Cardiac septum (tissue), 1 donor: ENCODE measurements at regions not wholly inside any gene's neighbourhood (a gene's known extent, or its start where the extent isn't known, plus 50 kb on each side); places are given as distances from the start of the nearest gene placed in this dataset.
"Not testable (repeated sequence)": the region's sequence is repeated elsewhere in the genome, so short reads cannot be mapped to it uniquely, and the experiment has no call there.

Source experiments
- DNase-seq: peaks from one replicate; pipeline ENCODE4 v3.0.0-alpha.2; 2020; ENCODE audit warnings: low spot score
- intact Hi-C: fragments of 100-400 bp; cut with DNase I; formaldehyde crosslinking; loops from one replicate; pipeline ENCODE4 v1.14.0; 2022
- donor health status: DM: no; HTN: no; CAD: no.

GRCh38 chr21:14740116-14740515 lies 194.0 kb upstream of the SAMSN1 start:
- DNase-seq = no peak
- intact Hi-C loops = no loop called here

GRCh38 chr21:14739590-14739989 lies 193.5 kb upstream of the SAMSN1 start:
- intact Hi-C loops = no loop called here

GRCh38 chr21:14738576-14738975 lies 192.5 kb upstream of the SAMSN1 start:
- intact Hi-C loops, DNase-seq: not testable (repeated sequence)

More at GRCh38 chr21:14739590-14739989, 193.5 kb upstream of the SAMSN1 start:
- no peak for DNase-seq

- intact Hi-C loops = no loop called here
- DNase-seq = no peak
These were observed 191.8 kb upstream of the SAMSN1 start for GRCh38 chr21:14737922-14738321.

- DNase-seq = no peak
- intact Hi-C loops = no loop called here
These were observed 191.2 kb upstream of the SAMSN1 start for GRCh38 chr21:14737284-14737691.

- no peak for DNase-seq
- intact Hi-C loops = no loop called here
These were observed 190.6 kb upstream of the SAMSN1 start for GRCh38 chr21:14736672-14737071.

- intact Hi-C loops = no loop called here
- DNase-seq = no peak
These were observed 190.0 kb upstream of the SAMSN1 start for GRCh38 chr21:14736162-14736561.

- intact Hi-C loops = no loop called here
- DNase-seq = no peak
These were observed 188.7 kb upstream of the SAMSN1 start for GRCh38 chr21:14734833-14735232.

GRCh38 chr21:14734191-14734590 lies 188.1 kb upstream of the SAMSN1 start:
- intact Hi-C loops = no loop called here
- DNase-seq = no peak

- intact Hi-C loops = no loop called here
These were observed 179.1 kb upstream of the SAMSN1 start for GRCh38 chr21:14725219-14725618.

GRCh38 chr21:14722841-14723483 lies 176.8 kb upstream of the SAMSN1 start:
- no peak for DNase-seq
- intact Hi-C loops = no loop called here

More at GRCh38 chr21:14725219-14725618, 179.1 kb upstream of the SAMSN1 start:
- DNase-seq = no peak

- intact Hi-C loops = no loop called here
- DNase-seq = no peak
These were observed 174.1 kb upstream of the SAMSN1 start for GRCh38 chr21:14720237-14720636.

GRCh38 chr21:14718951-14719350 lies 172.8 kb upstream of the SAMSN1 start:
- intact Hi-C loops = no loop called here
- DNase-seq = no peak

- no peak for DNase-seq
- intact Hi-C loops = no loop called here
These were observed 170.8 kb upstream of the SAMSN1 start for GRCh38 chr21:14716761-14717396.

- no peak for DNase-seq
- intact Hi-C loops = no loop called here
These were observed 167.0 kb upstream of the SAMSN1 start for GRCh38 chr21:14713109-14713508.

GRCh38 chr21:14712121-14712715 lies 166.1 kb upstream of the SAMSN1 start:
- no peak for DNase-seq
- intact Hi-C loops = no loop called here

GRCh38 chr21:14711287-14711686 lies 165.2 kb upstream of the SAMSN1 start:
- DNase-seq = no peak
- intact Hi-C loops = no loop called here

GRCh38 chr21:14707511-14708020 lies 161.5 kb upstream of the SAMSN1 start:
- DNase-seq = no peak
- intact Hi-C loops = no loop called here

- no peak for DNase-seq
- intact Hi-C loops = no loop called here
These were observed 160.8 kb upstream of the SAMSN1 start for GRCh38 chr21:14706712-14707510.
